ENCODE measurements at regions not wholly inside any gene's neighbourhood (a gene's known extent, or its start where the extent isn't known, plus 50 kb on each side); places are given as distances from the start of the nearest gene placed in this dataset.

- TF ChIP-seq PATZ1 (CRISPR knock-in tag; IDR thresholded peaks at IDR 0.05; ENCODE audit: borderline replicate concordance) = no peak
- no peak for TF ChIP-seq BACH2 (CRISPR knock-in tag; IDR thresholded peaks at IDR 0.05; ENCODE audit: borderline replicate concordance)
- TF ChIP-seq ZC3H10 (CRISPR knock-in tag; IDR thresholded peaks at IDR 0.05) = no peak
- no peak for TF ChIP-seq ESRRG (CRISPR knock-in tag; IDR thresholded peaks at IDR 0.05)
Observed at GRCh38 chr1:187110351-187110750, 281.6 kb downstream of the PLA2G4A start.

All from SK-N-SH treated with all-trans-retinoic acid at 6 μM for 48 hours (cell line).